HUES48 (cell line): ENCODE measurements at regions not wholly inside any gene's neighbourhood (a gene's known extent, or its start where the extent isn't known, plus 50 kb on each side); places are given as distances from the start of the nearest gene placed in this dataset.
A peak's percentile ranks its signal among the peaks of the same experiment; 100 is the strongest.
"Not testable (repeated sequence)": the region's sequence is repeated elsewhere in the genome, so short reads cannot be mapped to it uniquely, and the experiment has no call there.

Experiments
- H3K27ac ChIP-seq: one replicate; pipeline ENCODE4 v1.7.0; 2013; ENCODE audit warnings: low read depth, low read length, inconsistent platforms
- H3K27me3 ChIP-seq: 2 replicates; pipeline ENCODE4 v1.6.1; 2013; ENCODE audit warnings: mild to moderate bottlenecking, low read length; ENCODE audit not compliant: control insufficient read depth, insufficient read depth
- H3K36me3 ChIP-seq: 2 replicates; pipeline ENCODE4 v1.6.1; 2013; ENCODE audit warnings: low read length; ENCODE audit not compliant: control insufficient read depth, insufficient read depth
- H3K4me1 ChIP-seq: 2 replicates; pipeline ENCODE4 v1.6.1; 2013; ENCODE audit warnings: mild to moderate bottlenecking, low read length; ENCODE audit not compliant: control insufficient read depth, insufficient read depth
- H3K4me3 ChIP-seq: 2 replicates; pipeline ENCODE4 v1.5.1; 2013; ENCODE audit warnings: mild to moderate bottlenecking, low read depth, low read length
- H3K9ac ChIP-seq: 2 replicates; pipeline ENCODE4 v1.6.1; 2013; ENCODE audit warnings: mild to moderate bottlenecking, low read depth, low read length, moderate library complexity
- H3K9me3 ChIP-seq: 2 replicates; pipeline ENCODE4 v1.6.1; 2013; ENCODE audit warnings: low read length; ENCODE audit not compliant: control insufficient read depth, insufficient read depth

- no peak overlapping the region for H3K27ac ChIP-seq
- H3K4me3 ChIP-seq = no peak overlapping the region
- no peaks in the 10 kb centered on the region; the same call in 1 of the 2 replicates for H3K9me3 ChIP-seq
- no peaks in the 10 kb centered on the region for H3K36me3 ChIP-seq
- H3K27me3 ChIP-seq = no peaks in the 10 kb centered on the region
- H3K9ac ChIP-seq = no peak overlapping the region
- peaks cover 2% of the 10 kb centered on the region; the same call in 1 of the 2 replicates for H3K4me1 ChIP-seq
Measured at GRCh38 chr5:127213231-127213630, 77.4 kb upstream of the MEGF10 start.

- Histone ChIP-seq H3K27ac (no peak overlapping the region), H3K27me3 (no peaks in the 10 kb centered on the region), H3K9ac (no peak overlapping the region), H3K4me1 (no peaks in the 10 kb centered on the region), H3K36me3 (no peaks in the 10 kb centered on the region), H3K4me3 (no peak overlapping the region), H3K9me3 (no peaks in the 10 kb centered on the region; the same call in 1 of the 2 replicates)
Measured at GRCh38 chr5:127216143-127216542, 74.5 kb upstream of the MEGF10 start.

- Histone ChIP-seq H3K9me3 (no peaks in the 10 kb centered on the region; the same call in 1 of the 2 replicates), H3K27me3 (no peaks in the 10 kb centered on the region), H3K9ac (no peak overlapping the region), H3K27ac (no peak overlapping the region), H3K4me1 (no peaks in the 10 kb centered on the region), H3K36me3 (no peaks in the 10 kb centered on the region), H3K4me3 (no peak overlapping the region)
Measured at GRCh38 chr5:127216898-127217675, 73.5 kb upstream of the MEGF10 start.

- not testable (repeated sequence) for H3K36me3 ChIP-seq, H3K9ac ChIP-seq, H3K4me3 ChIP-seq, H3K9me3 ChIP-seq, H3K27me3 ChIP-seq, H3K4me1 ChIP-seq, H3K27ac ChIP-seq
Measured at GRCh38 chr5:127221936-127222335, 68.7 kb upstream of the MEGF10 start.

- H3K36me3 ChIP-seq, H3K4me3 ChIP-seq, H3K9ac ChIP-seq, H3K9me3 ChIP-seq, H3K4me1 ChIP-seq, H3K27ac ChIP-seq, H3K27me3 ChIP-seq: not testable (repeated sequence)
Measured at GRCh38 chr5:127222571-127223156, 67.9 kb upstream of the MEGF10 start.

- H3K9ac ChIP-seq = no peak overlapping the region
- no peak overlapping the region for H3K27ac ChIP-seq
- H3K9me3 ChIP-seq = no peaks in the 10 kb centered on the region
- H3K27me3 ChIP-seq = peaks cover 8% of the 10 kb centered on the region
- H3K4me1 ChIP-seq = no peaks in the 10 kb centered on the region
- no peak overlapping the region for H3K4me3 ChIP-seq
- no peaks in the 10 kb centered on the region for H3K36me3 ChIP-seq
Measured at GRCh38 chr5:127223256-127223974, 67.2 kb upstream of the MEGF10 start.

- Histone ChIP-seq H3K9ac (no peak overlapping the region), H3K9me3 (no peaks in the 10 kb centered on the region), H3K4me3 (no peak overlapping the region), H3K27me3 (peaks cover 26% of the 10 kb centered on the region), H3K36me3 (no peaks in the 10 kb centered on the region), H3K4me1 (peaks cover 12% of the 10 kb centered on the region), H3K27ac (no peak overlapping the region)
Measured at GRCh38 chr5:127227881-127228280, 62.7 kb upstream of the MEGF10 start.

- H3K27me3 ChIP-seq = peaks cover 26% of the 10 kb centered on the region
- 0 out of 2 replicates have a peak overlapping the region, but pooled peaks have one; percentile 57 for H3K9ac ChIP-seq
- no peak overlapping the region for H3K27ac ChIP-seq
- H3K4me1 ChIP-seq = peaks cover 12% of the 10 kb centered on the region
- H3K36me3 ChIP-seq = no peaks in the 10 kb centered on the region
- H3K4me3 ChIP-seq = peak overlapping the region; percentile 65
- H3K9me3 ChIP-seq = no peaks in the 10 kb centered on the region
Measured at GRCh38 chr5:127228540-127229184, 61.9 kb upstream of the MEGF10 start.

GRCh38 chr5:127229185-127229889, 61.3 kb upstream of the MEGF10 start:
- H3K27me3 ChIP-seq = peaks cover 26% of the 10 kb centered on the region
- H3K36me3 ChIP-seq = no peaks in the 10 kb centered on the region
- H3K4me1 ChIP-seq = peaks cover 12% of the 10 kb centered on the region
- H3K9me3 ChIP-seq = no peaks in the 10 kb centered on the region
- peak overlapping the region; percentile 65 for H3K4me3 ChIP-seq
- peak overlapping the region; percentile 57 for H3K9ac ChIP-seq
- H3K27ac ChIP-seq = no peak overlapping the region

GRCh38 chr5:127231118-127231517, 59.5 kb upstream of the MEGF10 start:
- H3K36me3 ChIP-seq = no peaks in the 10 kb centered on the region
- H3K27ac ChIP-seq = no peak overlapping the region

More at GRCh38 chr5:127231118-127231517, 59.5 kb upstream of the MEGF10 start:
- Histone ChIP-seq H3K4me3 (no peak overlapping the region), H3K9me3 (no peaks in the 10 kb centered on the region), H3K4me1 (peaks cover 12% of the 10 kb centered on the region), H3K9ac (no peak overlapping the region), H3K27me3 (peaks cover 26% of the 10 kb centered on the region)
